HL-60 (cell line): ENCODE measurements at regions not wholly inside any gene's neighbourhood (a gene's known extent, or its start where the extent isn't known, plus 50 kb on each side); places are given as distances from the start of the nearest gene placed in this dataset.

Experiments
- DNase-seq, 2 experiments: peaks; one replicate each; pipeline ENCODE4 v3.0.0-alpha.2; 2010 to 2020; ENCODE audit warnings: low read depth in 1 of 2, low spot score in 1 of 2
- H3K27ac ChIP-seq: fragments of 250-450 bp; sonication (Bioruptor Pico); replicated peaks from 2 replicates; pipeline ENCODE4 v1.5.1; 2020; ENCODE audit warnings: mild to moderate bottlenecking, moderate library complexity
- H3K27me3 ChIP-seq: fragments of 250-450 bp; sonication (Bioruptor Pico); 2 replicates; pipeline ENCODE4 v1.5.1; 2021; ENCODE audit warnings: mild to moderate bottlenecking, moderate library complexity; ENCODE audit not compliant: insufficient read depth, poor library complexity, severe bottlenecking
- H3K4me3 ChIP-seq: replicated peaks from 2 replicates; pipeline ENCODE4 v1.5.1; 2011; ENCODE audit warnings: mild to moderate bottlenecking, control low read depth, low read length; ENCODE audit not compliant: insufficient read depth
- GABPA ChIP-seq: IDR thresholded peaks from 2 replicates; pipeline ENCODE4 v1.6.1; 2012; ENCODE audit warnings: low read depth
- POLR2AphosphoS5 ChIP-seq: IDR thresholded peaks from 2 replicates; pipeline ENCODE4 v1.6.1; 2012; ENCODE audit warnings: low read depth
- SPI1 ChIP-seq: IDR thresholded peaks from 2 replicates; pipeline ENCODE4 v1.6.1; 2012; ENCODE audit warnings: low read depth, mild to moderate bottlenecking, borderline replicate concordance
- TF ChIP-seq, protein P1 (sequence below): IDR thresholded peaks from 2 replicates; pipeline ENCODE4 v1.6.1; 2012; ENCODE audit warnings: low read depth; ENCODE audit not compliant: insufficient replicate concordance
- TF ChIP-seq, protein P2 (sequence below): IDR thresholded peaks from one replicate; pipeline ENCODE4 v1.5.1; 2011; ENCODE audit warnings: low read length, control low read depth, inconsistent platforms; ENCODE audit not compliant: insufficient read depth

DNA sequence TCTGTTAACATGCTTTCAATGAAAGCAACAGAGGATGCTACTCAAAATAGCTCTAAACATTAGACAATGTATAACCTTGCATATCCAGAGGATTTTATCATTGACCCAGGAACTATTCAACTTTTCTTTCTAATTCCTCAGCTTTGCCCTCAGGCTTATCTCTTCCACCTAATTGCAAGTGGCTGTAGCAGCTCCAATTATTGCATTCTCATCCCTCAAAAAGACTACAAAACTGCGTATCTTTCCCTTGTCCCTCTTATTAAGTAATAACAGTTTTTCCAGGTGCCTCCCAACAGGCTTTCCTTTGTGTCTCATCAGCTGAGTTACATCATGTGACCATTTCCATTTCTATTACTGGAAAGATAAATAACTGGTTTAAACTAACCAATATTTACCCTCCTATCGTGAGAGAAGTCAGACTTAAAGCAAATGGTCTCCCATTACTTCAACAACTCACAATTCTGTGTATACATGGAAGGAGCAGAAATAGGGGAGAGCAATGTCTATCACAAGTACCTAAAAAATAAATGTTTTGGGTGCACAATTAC is 78.0 kb upstream of the MBNL1 start:
- H3K27ac ChIP-seq: no peak overlapping the region
- TF ChIP-seq SPI1 (no peak), GABPA (no peak), POLR2AphosphoS5 (no peak)
- TF ChIP-seq, protein P1, sequence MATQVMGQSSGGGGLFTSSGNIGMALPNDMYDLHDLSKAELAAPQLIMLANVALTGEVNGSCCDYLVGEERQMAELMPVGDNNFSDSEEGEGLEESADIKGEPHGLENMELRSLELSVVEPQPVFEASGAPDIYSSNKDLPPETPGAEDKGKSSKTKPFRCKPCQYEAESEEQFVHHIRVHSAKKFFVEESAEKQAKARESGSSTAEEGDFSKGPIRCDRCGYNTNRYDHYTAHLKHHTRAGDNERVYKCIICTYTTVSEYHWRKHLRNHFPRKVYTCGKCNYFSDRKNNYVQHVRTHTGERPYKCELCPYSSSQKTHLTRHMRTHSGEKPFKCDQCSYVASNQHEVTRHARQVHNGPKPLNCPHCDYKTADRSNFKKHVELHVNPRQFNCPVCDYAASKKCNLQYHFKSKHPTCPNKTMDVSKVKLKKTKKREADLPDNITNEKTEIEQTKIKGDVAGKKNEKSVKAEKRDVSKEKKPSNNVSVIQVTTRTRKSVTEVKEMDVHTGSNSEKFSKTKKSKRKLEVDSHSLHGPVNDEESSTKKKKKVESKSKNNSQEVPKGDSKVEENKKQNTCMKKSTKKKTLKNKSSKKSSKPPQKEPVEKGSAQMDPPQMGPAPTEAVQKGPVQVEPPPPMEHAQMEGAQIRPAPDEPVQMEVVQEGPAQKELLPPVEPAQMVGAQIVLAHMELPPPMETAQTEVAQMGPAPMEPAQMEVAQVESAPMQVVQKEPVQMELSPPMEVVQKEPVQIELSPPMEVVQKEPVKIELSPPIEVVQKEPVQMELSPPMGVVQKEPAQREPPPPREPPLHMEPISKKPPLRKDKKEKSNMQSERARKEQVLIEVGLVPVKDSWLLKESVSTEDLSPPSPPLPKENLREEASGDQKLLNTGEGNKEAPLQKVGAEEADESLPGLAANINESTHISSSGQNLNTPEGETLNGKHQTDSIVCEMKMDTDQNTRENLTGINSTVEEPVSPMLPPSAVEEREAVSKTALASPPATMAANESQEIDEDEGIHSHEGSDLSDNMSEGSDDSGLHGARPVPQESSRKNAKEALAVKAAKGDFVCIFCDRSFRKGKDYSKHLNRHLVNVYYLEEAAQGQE: no peak
- TF ChIP-seq, protein P2, sequence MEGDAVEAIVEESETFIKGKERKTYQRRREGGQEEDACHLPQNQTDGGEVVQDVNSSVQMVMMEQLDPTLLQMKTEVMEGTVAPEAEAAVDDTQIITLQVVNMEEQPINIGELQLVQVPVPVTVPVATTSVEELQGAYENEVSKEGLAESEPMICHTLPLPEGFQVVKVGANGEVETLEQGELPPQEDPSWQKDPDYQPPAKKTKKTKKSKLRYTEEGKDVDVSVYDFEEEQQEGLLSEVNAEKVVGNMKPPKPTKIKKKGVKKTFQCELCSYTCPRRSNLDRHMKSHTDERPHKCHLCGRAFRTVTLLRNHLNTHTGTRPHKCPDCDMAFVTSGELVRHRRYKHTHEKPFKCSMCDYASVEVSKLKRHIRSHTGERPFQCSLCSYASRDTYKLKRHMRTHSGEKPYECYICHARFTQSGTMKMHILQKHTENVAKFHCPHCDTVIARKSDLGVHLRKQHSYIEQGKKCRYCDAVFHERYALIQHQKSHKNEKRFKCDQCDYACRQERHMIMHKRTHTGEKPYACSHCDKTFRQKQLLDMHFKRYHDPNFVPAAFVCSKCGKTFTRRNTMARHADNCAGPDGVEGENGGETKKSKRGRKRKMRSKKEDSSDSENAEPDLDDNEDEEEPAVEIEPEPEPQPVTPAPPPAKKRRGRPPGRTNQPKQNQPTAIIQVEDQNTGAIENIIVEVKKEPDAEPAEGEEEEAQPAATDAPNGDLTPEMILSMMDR: no peak
- H3K27me3 ChIP-seq: no peaks in the 10 kb centered on the region
- no peak for DNase-seq
- H3K4me3 ChIP-seq: no peak overlapping the region

DNA sequence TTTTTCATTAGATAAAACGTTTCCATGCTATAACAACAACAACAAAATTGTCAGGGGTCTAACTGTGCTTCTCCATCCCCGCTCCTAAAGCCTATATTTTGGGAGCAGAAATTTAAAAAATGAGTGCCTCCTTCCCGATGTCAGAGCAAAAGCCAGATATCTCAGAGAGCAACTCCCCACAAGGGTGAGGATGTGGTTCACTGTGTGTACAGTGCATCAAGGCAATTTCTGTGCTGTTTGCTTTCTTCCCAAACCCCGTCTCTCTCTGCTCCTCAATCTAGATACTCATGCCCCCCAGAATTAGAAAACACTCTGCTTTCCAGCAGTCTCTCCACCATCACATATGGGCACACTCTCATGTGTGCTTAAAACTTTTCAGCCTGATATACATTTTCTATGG is 76.7 kb upstream of the MBNL1 start:
- no peaks in the 10 kb centered on the region for H3K27me3 ChIP-seq
- H3K4me3 ChIP-seq: no peak overlapping the region
- TF ChIP-seq, protein P1: no peak
- no peak for TF ChIP-seq GABPA
- TF ChIP-seq SPI1: no peak
- TF ChIP-seq, protein P2: no peak
- TF ChIP-seq POLR2AphosphoS5: no peak
- no peak for DNase-seq
- H3K27ac ChIP-seq: peak overlapping the region; percentile 19; the same call in 1 of the 2 replicates

DNA sequence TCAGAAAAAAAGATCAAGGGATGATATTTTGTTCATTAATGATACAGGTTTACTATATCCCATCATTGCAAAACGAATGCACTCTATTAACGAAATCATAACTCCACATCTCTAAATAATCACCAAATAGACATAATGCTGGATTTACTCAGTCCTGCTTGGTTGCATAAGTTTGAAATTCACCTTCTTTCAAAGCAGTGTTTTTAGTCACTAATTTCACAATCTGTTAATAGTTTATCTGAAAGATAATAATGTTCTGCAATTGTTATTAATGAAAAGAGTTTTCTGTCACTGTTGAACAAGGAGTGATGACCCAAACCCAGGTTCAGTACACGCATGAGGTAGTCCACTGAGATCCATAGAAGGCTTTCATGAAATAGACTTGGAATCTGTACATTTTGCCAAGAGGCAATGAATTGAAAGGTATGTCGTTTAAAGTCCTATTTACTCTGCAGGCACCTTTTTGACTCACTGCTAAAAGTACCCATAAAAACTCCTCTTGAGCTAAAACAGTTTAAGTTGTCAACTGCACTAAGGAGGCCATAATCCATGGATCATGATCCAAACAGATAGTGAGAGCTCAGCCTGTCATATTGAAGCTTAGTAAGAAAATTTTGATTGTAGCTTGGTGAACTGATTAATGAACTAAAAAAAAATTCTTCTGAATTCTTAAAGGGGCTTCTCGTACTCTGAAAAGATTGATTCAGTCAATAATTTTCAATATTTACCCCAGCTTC is 75.6 kb upstream of the MBNL1 start:
- Histone ChIP-seq H3K27me3 (no peaks in the 10 kb centered on the region), H3K4me3 (peak overlapping the region; percentile 29), H3K27ac (peak overlapping the region; percentile 91)
- DNase-seq: no peak
- TF ChIP-seq POLR2AphosphoS5: no peak
- no peak for TF ChIP-seq SPI1
- no peak for TF ChIP-seq GABPA
- TF ChIP-seq, protein P1: no peak
- TF ChIP-seq, protein P2: no peak
